Effector memory CD8-positive, alpha-beta T cell (primary cell): ENCODE measurements at regions not wholly inside any gene's neighbourhood (a gene's known extent, or its start where the extent isn't known, plus 50 kb on each side); places are given as distances from the start of the nearest gene placed in this dataset.

Experiments
- ATAC-seq: fragments of 150-1000 bp; cut with Tn5 transposase; replicated peaks from 2 replicates; pipeline ENCODE4 v1.10.0; 2021; ENCODE audit warnings: mild to moderate bottlenecking, moderate library complexity
- DNase-seq, 3 experiments: peaks; one replicate each; pipeline ENCODE4 v3.0.0; 2021
- H3K27ac Mint-ChIP-seq, 2 donors: one replicate each; pipeline ENCODE4 v1.8.0; 2022; ENCODE audit warnings: mild to moderate bottlenecking in 2 of 2, mixed read lengths in 2 of 2, moderate library complexity in 2 of 2
- H3K27me3 Mint-ChIP-seq, 2 donors: one replicate each; pipeline ENCODE4 v1.8.0; 2022; ENCODE audit warnings: mixed read lengths in 2 of 2
- H3K36me3 Mint-ChIP-seq: one replicate; pipeline ENCODE4 v1.8.0; 2022; ENCODE audit warnings: mild to moderate bottlenecking, moderate library complexity, mixed read lengths; ENCODE audit not compliant: insufficient read depth
- H3K4me1 Mint-ChIP-seq, 2 donors: one replicate each; pipeline ENCODE4 v1.8.0; 2022; ENCODE audit warnings: low read depth in 2 of 2, mixed read lengths in 2 of 2
- H3K4me3 Mint-ChIP-seq, 2 donors: one replicate each; pipeline ENCODE4 v1.8.0; 2022; ENCODE audit warnings: mild to moderate bottlenecking in 2 of 2, mixed read lengths in 2 of 2, moderate library complexity in 2 of 2
- H3K9me3 Mint-ChIP-seq, 2 donors: one replicate each; pipeline ENCODE4 v1.8.0; 2022; ENCODE audit warnings: mixed read lengths in 2 of 2

DNA sequence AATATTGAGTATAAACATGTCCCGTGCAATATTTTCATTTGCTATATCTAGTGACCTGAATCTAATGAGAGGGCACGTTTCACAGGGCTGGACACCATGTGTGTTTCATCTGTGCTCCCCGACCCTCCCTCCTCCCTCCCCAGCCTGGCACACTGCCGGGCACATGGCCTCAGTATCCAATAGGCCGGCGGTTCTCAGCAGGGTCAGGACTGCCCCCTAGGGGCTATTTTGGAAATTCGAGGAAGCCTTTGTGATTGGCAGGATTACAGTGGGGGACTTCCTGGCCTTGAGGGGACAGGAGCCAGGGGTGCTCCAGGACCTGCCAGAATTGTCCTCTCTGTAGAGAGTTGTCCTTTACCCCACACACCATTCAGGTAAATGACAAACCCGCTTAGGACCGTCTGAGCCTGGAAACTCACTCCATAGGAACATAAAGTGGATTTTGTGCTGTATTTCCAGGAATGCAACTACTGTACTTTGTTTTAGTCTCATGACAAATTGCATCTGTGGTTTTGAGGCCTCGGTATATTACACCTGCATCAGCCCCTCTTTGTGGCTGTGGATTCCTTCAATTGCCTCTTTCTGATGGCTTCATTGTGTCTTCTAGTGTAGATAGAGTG lies 109.5 kb upstream of the SIM2 start:
- Mint-ChIP-seq H3K36me3 (no peaks in the 10 kb centered on the region), H3K4me1 (no peaks in the 10 kb centered on the region), H3K27me3 (peaks cover 33 to 34% of the 10 kb centered on the region in 2 donors), H3K27ac (no peak overlapping the region), H3K9me3 (no peaks in the 10 kb centered on the region), H3K4me3 (no peak overlapping the region)
- no peak for ATAC-seq
- DNase-seq, result no peak

DNA sequence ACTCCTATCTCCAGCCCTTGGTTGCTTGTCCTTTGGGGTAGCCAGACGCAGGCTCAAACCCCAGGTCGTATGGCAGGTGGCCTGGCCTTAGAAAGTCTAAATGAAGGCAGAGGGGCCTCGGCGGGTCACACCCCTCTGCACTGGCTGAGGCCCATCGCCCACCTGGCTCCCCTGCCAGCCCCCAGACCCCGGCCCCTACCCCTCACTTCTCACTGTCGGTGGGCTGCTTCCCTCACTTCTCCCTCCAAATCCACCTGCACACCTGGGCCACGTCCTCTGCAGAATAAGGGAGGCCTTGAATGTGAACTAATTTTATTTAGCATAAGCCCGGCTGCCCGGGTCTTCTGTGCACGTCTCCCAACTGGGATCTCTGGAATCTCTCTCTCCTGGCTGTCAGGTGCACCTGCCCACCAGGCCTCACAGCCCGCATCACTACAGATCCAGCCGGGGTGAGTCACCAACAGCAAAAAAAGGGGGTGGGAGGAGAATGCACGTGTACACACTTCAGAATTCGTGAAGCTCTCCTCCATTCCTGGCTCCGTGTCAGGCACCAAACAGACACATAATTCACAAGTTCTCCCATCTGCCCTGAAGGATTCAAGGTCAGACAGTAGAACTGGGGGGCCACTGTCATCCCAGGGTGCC lies 107.5 kb upstream of the SIM2 start:
- DNase-seq, result no peak
- Mint-ChIP-seq H3K27me3 (peaks cover 40 to 46% of the 10 kb centered on the region in 2 donors), H3K36me3 (no peaks in the 10 kb centered on the region), H3K4me3 (no peak overlapping the region), H3K9me3 (no peaks in the 10 kb centered on the region), H3K27ac (no peak overlapping the region), H3K4me1 (no peaks in the 10 kb centered on the region)
- ATAC-seq, result no peak

DNA sequence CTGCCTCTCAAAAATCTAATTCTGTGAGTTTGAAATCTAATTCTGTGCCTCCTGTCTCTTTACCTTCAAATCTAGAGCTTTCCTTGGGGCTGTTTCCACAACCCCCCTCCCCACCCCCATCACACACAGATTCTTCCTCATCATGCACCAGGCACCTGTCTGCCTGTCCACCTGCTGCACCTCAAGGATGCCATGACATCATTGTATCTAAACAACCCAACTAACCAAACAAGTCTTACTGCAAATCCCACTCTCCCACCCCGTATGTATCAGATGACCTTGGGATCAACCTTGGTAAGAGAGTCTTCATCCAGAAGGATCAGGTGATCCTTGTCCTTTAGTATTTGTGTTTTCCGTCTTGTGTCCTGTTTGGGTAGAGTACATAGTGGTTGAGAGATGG lies 102.7 kb upstream of the SIM2 start:
- no peak for ATAC-seq
- peaks cover 0 to 2% of the 10 kb centered on the region in 2 donors for H3K9me3 Mint-ChIP-seq
- no peak overlapping the region for H3K27ac Mint-ChIP-seq
- no peak overlapping the region for H3K4me3 Mint-ChIP-seq
- H3K4me1 Mint-ChIP-seq, result no peaks in the 10 kb centered on the region
- no peaks in the 10 kb centered on the region for H3K36me3 Mint-ChIP-seq
- no peak for DNase-seq
- peaks cover 66 to 84% of the 10 kb centered on the region in 2 donors for H3K27me3 Mint-ChIP-seq

DNA sequence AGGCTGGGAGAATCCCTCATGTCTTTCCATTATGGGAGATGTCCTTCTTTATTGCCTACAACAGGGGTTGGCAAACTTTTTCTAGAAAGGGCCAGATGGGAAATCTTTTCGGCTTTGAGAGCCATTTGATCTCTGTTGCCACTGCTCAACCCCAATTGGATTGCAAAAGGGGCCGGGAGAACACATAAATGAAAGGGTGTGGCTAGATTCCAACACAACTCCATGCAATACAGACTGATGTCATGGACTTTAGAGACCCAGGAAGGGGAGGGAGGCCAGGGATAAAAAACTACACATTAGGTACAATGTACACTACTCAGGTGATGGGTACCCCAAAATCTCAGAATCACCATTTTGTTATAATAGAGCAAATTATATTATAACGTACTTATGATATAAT lies 97.6 kb upstream of the SIM2 start:
- no peaks in the 10 kb centered on the region for H3K4me1 Mint-ChIP-seq

DNA sequence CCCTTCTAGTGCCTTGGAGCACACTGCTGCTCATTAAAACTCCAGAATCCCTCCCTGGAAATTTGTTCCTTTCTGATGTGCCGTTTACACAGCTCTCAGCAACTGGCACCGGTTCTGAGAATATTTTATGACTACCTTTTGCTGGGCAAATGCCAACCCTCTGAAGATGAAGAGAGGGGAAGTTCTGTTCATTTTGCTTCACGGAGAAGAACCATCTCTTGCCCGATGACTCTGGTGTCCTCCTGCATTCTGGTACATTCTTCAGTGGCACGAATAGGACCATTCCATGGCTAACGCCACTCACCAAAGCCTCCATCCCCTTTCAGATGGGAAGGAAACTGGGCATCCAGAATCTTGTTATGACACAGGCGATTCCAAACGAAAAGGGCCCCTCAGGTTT lies 96.2 kb upstream of the SIM2 start:
- no peaks in the 10 kb centered on the region for H3K4me1 Mint-ChIP-seq
- DNase-seq, result no peak
- H3K27ac Mint-ChIP-seq, result no peak overlapping the region
- ATAC-seq, result no peak
- H3K9me3 Mint-ChIP-seq, result peaks cover 0 to 2% of the 10 kb centered on the region in 2 donors
- H3K27me3 Mint-ChIP-seq, result peaks cover 55 to 64% of the 10 kb centered on the region in 2 donors
- no peaks in the 10 kb centered on the region for H3K36me3 Mint-ChIP-seq
- H3K4me3 Mint-ChIP-seq, result no peak overlapping the region

More for the DNA sequence above, 97.6 kb upstream of the SIM2 start:
- Mint-ChIP-seq H3K27ac (no peak overlapping the region), H3K27me3 (peaks cover 51 to 64% of the 10 kb centered on the region in 2 donors), H3K36me3 (no peaks in the 10 kb centered on the region), H3K9me3 (peaks cover 0 to 2% of the 10 kb centered on the region in 2 donors), H3K4me3 (no peak overlapping the region)
- ATAC-seq (no peak), DNase-seq (no peak)

DNA sequence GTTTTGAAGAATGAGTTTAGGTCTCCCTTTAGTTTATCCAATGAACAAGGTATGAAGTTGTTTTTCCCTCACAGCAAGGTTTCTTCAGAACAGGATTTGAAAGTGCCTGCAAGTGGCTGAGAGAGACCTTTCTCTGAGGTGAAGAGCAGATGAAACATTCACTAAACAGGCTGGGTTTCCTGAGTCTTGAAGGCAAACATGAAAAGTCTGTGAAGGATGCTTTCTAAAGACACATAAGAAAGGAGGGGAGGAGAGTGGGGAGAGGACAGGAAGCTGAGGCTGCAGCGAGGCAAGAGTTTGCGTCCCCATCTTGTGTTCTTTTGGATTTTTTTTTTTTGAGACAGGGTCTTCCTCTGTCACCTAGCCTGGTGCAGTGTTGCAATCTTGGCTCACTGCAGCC lies 95.7 kb upstream of the SIM2 start:
- ATAC-seq (no peak), DNase-seq (no peak)
- peaks cover 55 to 62% of the 10 kb centered on the region in 2 donors for H3K27me3 Mint-ChIP-seq
- no peaks in the 10 kb centered on the region for H3K4me1 Mint-ChIP-seq
- H3K9me3 Mint-ChIP-seq, result peaks cover 0 to 2% of the 10 kb centered on the region in 2 donors
- H3K27ac Mint-ChIP-seq, result no peak overlapping the region
- no peaks in the 10 kb centered on the region for H3K36me3 Mint-ChIP-seq
- H3K4me3 Mint-ChIP-seq, result no peak overlapping the region

DNA sequence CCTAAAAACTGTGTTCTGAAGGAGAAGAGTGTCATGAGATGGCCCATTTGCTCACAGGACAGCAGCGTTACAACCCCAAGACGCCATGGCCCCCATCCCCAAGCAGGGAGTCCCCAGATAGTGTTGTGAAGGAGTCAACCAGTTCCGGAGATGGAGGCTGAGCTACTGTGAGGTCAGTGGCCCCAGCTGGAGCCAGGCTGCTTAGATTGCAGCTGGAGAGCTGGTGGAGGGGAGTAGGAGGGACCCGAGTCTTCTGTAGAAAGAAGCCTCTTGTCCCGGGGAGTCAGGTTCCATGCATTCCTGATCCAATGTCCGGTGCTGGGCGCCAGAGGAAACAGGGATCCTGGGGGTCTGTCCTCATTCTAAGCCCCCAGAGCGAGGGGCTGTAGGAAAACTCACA lies 93.5 kb upstream of the SIM2 start:
- H3K27ac Mint-ChIP-seq, result no peak overlapping the region

DNA sequence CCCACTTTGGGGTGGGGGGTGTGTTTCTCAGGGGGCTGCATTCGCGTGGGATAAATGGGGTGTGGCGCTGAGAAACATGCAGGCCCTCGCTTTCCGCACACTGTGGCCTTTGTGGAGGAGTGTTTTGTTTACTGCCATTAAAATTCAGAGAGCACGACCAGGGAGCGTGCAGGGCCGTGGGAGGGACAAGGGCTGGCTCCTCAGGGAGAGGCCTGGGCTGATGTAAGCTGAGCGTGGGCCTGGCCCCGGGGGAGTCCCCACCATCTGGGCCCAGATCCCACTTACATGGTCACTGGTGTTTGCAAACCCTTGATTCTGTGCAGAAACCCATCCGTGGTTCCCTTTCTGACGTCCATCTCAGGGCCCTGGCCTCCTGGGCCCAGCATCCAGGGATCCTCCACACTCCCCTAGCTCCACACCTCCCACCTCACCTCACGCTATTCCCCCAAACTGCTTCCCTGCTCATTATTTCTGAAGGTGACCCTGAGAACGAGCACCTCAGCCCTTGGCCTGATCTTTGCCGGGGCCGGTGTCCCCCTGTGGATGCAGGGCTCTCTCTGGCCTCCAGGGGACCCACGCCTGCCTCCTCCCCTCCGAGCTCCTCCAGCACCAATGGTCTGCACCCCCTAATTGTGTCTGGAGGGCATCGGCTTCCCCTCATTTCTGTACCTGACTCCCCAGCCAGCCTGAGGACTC lies 92.5 kb upstream of the SIM2 start:
- no peak for ATAC-seq
- Mint-ChIP-seq H3K27ac (no peak overlapping the region), H3K27me3 (peaks cover 54 to 58% of the 10 kb centered on the region in 2 donors), H3K36me3 (no peaks in the 10 kb centered on the region), H3K4me1 (no peaks in the 10 kb centered on the region), H3K9me3 (no peaks in the 10 kb centered on the region), H3K4me3 (no peak overlapping the region)
- no peak for DNase-seq

More for the DNA sequence above, 93.5 kb upstream of the SIM2 start:
- ATAC-seq (no peak), DNase-seq (no peak)
- H3K9me3 Mint-ChIP-seq, result no peaks in the 10 kb centered on the region
- no peaks in the 10 kb centered on the region for H3K36me3 Mint-ChIP-seq
- H3K27me3 Mint-ChIP-seq, result peaks cover 52 to 60% of the 10 kb centered on the region in 2 donors
- H3K4me3 Mint-ChIP-seq, result no peak overlapping the region
- H3K4me1 Mint-ChIP-seq, result no peaks in the 10 kb centered on the region

DNA sequence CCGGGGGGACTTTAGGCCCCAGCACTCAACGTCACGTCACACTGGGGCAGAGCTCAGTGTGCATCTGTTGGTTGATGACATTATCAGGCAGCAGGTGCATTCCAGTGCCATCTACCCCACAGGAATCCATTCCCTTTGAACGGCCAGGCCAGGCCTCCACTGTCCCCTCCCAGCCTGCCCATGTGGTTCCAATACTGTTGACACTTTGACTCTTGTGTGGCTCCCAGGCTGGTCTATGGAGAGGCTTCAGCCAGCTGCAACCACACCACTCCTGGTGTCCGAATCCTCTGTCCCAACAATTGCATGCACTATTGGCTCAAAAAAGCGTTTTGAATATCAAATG lies 92.0 kb upstream of the SIM2 start:
- no peak overlapping the region for H3K4me3 Mint-ChIP-seq
- no peak for ATAC-seq
- H3K36me3 Mint-ChIP-seq, result no peaks in the 10 kb centered on the region
- no peaks in the 10 kb centered on the region for H3K4me1 Mint-ChIP-seq
- H3K9me3 Mint-ChIP-seq, result no peaks in the 10 kb centered on the region
- DNase-seq, result no peak
- no peak overlapping the region for H3K27ac Mint-ChIP-seq
- peaks cover 57 to 59% of the 10 kb centered on the region in 2 donors for H3K27me3 Mint-ChIP-seq

DNA sequence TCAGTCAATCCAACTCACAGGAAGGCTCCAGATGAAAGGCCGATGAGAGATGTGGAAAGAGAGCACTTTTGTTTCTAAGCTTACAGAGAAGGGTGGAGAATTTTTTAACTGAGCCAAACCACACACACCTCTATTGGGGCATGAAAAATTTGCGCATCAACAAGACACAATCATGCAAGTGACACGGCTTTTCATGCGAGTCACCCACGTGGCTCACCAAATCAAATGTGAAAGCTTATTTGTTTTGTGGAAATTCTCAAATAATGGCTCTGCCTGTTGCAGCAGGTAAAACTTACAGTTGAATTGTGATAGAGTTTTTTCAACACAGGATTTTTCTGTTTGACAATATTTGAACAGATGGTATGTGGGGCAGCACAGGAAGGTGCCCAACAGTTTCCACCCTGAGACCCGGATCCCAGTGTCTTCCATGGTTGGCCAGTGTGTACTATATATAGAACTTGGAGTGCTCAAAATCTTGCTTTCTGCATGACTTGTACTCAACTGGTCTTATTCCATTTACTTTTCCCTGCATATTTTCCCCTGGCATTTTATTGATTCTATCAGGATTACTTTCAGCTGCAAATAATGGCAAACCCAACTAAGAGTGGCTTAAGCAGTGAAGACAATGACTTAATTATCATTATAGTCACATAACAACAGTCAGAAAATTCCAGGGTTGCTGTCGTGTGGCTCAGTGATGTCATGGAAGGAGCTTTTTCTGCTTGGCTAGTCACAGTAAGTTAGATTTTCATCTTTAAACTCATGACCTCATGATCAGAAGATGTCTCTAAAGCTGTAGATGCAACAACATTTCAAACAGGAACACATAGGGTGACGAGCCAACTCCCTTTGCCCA lies 90.6 kb upstream of the SIM2 start:
- ATAC-seq (no peak), DNase-seq (no peak)
- no peak overlapping the region for H3K27ac Mint-ChIP-seq
- no peak overlapping the region for H3K4me3 Mint-ChIP-seq
- H3K36me3 Mint-ChIP-seq, result no peaks in the 10 kb centered on the region
- H3K4me1 Mint-ChIP-seq, result no peaks in the 10 kb centered on the region
- H3K27me3 Mint-ChIP-seq, result peaks cover 65 to 68% of the 10 kb centered on the region in 2 donors
- no peaks in the 10 kb centered on the region for H3K9me3 Mint-ChIP-seq

DNA sequence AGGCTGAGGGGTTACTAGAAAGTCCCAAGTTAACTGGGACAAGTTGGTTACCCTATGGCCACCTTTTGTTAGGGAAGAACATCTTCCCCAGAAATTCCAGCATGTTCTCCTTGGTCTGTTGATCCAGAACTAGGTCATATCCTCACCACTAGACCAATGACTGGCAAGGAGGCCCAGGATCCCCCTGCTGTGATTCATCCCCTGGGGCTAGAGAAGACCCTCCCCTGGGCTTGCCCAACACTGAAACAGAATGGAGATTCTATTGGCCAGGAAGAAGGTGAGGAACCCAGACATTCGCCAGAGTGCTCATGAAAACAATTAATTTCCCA lies 90.1 kb upstream of the SIM2 start:
- no peak for DNase-seq
- Mint-ChIP-seq H3K9me3 (no peaks in the 10 kb centered on the region), H3K4me3 (no peak overlapping the region), H3K27ac (no peak overlapping the region), H3K4me1 (no peaks in the 10 kb centered on the region), H3K36me3 (no peaks in the 10 kb centered on the region), H3K27me3 (peaks cover 67 to 74% of the 10 kb centered on the region in 2 donors)
- no peak for ATAC-seq

DNA sequence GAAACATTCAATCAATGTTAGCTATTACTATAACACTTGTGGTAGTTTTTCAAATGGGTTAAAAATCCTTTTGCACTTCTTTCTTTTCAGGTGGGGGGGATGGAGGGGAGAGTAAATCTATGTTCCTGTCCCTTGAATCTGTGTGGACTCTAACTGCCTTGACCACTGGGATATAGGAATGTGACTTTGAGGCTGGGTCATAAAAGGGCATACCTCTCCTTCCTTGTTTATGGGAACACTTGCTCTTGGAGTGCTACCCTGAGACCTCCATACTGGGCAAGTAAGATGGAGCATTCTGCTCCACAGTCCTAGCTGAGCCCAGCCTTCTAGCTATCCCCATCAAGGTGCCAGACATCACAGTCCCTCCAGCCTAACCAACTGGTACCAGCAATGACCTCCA lies 89.3 kb upstream of the SIM2 start:
- H3K4me1 Mint-ChIP-seq, result no peaks in the 10 kb centered on the region
- DNase-seq (no peak), ATAC-seq (no peak)
- peaks cover 65 to 75% of the 10 kb centered on the region in 2 donors for H3K27me3 Mint-ChIP-seq
- no peak overlapping the region for H3K4me3 Mint-ChIP-seq
- H3K36me3 Mint-ChIP-seq, result no peaks in the 10 kb centered on the region
- H3K27ac Mint-ChIP-seq, result no peak overlapping the region
- H3K9me3 Mint-ChIP-seq, result no peaks in the 10 kb centered on the region

DNA sequence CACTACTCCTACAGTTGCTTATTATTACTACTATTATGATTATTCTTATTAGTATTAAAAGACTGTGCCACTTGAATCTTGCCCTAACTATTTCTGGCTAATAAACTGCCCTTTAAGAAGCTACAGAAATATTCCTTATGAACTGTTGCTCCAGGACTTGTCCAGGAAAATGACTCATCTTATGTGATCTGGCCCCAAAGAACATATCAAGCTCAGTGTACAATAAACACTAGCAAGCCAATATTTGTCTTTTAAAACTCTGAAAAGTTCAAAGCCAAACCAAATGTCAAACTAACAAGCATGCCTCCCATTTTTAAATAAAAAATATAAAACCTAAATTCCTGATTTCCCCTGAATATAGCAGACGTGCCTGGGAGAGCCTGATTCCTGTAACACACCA lies 88.7 kb upstream of the SIM2 start:
- no peak overlapping the region for H3K4me3 Mint-ChIP-seq
- no peak overlapping the region for H3K27ac Mint-ChIP-seq
- peaks cover 65 to 75% of the 10 kb centered on the region in 2 donors for H3K27me3 Mint-ChIP-seq
- no peaks in the 10 kb centered on the region for H3K36me3 Mint-ChIP-seq
- H3K4me1 Mint-ChIP-seq, result no peaks in the 10 kb centered on the region
- ATAC-seq (no peak), DNase-seq (no peak)
- H3K9me3 Mint-ChIP-seq, result no peaks in the 10 kb centered on the region
